NOMO-1 (cell line): ENCODE measurements at regions not wholly inside any gene's neighbourhood (a gene's known extent, or its start where the extent isn't known, plus 50 kb on each side); places are given as distances from the start of the nearest gene placed in this dataset.
"Not testable (repeated sequence)": the region's sequence is repeated elsewhere in the genome, so short reads cannot be mapped to it uniquely, and the experiment has no call there.

Experiments used
- DNase-seq, 2 experiments: peaks; one replicate each; lab custom pipeline; 2025; ENCODE audit not compliant: unreplicated experiment in 2 of 2; lab: John Stamatoyannopoulos, UW

DNA sequence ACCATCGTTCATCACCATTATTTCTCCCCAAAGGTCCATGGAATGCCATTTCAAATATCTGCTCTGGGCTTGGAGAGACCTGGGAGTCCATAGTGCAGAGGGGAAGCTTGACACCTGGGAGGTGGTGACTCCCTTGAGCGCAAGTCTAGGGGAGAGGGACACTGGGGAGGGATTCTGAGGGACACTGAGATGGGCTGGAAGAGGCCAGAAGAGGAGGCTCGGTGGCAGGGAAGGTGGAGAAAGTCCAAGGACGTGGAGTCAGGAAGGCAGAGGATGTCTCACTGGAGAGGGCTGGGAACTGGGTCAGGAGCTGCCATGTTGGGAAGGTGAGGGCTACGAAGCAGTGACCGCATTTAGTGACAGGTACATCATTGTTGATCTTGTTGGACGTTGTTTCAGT is 160.3 kb upstream of the MVB12B start:
- DNase-seq = no peak

- DNase-seq = no peak
Measured at GRCh38 chr9:126166866-126167265, 159.8 kb upstream of the MVB12B start.

DNA sequence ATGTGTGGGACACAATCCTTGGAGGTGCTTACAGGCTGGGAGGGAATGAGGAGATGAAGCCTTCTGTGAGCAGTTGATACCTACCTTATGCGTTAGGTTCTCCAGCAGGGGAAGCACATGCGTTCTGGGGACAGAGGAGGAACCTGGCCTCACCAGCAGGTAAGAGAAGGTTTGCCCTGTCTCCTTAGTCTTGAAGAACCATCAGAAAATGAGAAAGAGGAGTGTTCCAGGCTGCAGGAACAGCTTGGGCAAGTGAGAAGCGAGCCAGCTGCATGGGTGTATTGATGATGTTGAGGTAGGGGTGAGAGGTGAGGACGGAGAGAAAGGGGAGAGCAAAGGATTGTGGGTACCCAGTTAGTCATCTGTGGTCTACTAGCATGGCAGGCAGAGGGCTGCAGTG is 156.9 kb upstream of the MVB12B start:
- no peak for DNase-seq

DNA sequence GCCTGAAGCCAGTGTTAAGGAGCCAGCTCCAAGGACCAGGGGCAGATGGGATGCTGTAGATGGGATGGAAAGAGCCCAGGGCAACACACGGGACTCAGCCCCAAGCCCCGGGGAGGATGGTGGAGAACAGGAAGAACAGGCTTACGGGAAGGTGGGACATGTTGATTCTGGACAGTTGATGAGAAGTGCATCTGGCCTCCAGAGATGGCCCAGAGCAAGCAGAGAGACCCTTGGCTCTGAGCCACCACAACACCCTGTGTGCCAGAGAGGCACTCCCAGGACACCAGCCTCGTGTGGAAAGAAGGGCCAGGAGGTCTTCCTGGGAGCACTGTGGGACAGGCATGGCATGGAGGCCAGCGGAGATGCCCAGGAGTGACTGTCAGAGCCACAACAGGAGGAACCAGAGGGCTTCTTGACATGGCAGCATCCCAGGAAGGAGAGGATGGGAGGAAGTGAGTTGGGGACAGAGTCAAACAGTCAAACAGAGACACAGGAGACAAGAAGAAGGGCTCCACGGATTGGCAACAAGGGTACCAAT is 156.3 kb upstream of the MVB12B start:
- no peak for DNase-seq

DNA sequence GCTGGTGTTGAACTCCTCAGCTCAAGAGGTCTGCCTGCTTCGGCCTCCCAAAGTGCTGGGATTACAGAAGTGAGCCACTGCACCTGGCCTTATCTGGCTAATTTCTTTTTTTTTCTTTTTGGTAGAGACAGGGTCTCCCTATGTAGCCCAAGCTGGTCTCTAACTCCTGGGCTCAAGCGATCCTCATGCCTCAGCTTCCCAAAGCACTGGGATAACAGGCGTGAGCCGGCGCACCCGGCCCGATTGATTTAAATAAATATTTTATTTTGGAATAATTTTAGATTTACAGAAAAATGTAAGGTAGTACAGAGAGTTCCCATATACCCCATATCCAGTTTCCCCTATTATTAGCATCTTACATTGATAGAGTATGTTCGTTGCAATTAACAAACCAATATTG is 155.0 kb upstream of the MVB12B start:
- DNase-seq = no peak

DNA sequence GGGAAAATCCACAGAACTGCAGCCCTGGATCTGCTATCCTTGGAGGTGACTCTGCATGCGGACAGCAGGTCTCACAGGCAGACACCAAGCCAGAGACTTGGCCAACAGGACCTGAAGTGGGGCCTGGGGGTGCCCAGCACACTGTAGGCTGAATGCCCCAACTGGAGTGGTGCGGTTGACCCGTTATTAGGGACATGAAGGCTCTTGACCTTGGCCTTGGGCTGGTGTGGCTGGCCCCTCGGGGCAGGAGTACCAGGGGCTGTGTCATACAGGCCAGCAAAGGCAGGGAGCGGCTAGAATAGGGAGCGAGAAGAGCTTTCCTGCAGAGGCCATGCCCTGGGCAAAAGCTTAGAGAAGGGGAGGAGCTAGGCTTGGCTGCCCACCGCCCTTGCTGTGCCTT is 153.2 kb upstream of the MVB12B start:
- DNase-seq = no peak

DNA sequence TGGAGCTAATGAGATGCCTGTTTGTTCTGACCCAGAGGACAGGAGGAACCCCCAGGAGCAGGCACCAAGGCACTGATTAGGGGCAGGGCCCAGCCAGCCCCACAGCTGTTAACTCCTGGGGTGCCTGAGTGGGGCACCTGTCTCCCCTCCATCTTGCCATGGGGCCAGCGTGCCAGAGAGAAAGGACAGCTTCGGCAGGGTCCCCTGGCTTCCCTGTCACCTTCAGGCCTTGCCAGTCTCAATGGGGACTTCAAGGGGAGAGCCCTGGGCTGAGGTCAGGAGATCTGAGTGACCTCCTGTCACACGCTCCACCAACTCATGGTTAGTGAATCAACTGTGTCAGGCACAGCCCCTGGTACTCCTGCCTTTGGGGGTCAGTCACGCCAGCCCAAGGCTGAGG is 152.7 kb upstream of the MVB12B start:
- DNase-seq = no peak

DNA sequence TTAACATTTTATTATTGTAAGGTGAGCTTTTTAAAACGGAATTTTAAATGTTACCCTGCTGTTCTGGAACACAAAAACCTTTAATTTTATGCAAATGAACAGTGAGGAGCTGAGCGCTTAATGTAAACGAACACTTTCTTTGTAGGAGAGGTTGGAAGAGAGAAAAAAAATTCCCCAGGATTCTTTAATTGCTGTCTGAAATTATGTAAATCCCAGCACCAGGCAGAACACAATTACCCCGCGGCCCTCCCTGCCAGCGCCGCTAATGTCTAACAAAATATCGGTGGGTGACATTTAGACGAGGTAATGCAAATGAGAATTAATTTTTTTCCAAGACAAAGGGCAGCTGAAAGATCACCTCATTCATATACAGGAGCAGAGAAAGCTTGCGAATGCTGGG is 143.4 kb upstream of the MVB12B start:
- DNase-seq = no peak

- not testable (repeated sequence) for DNase-seq
Measured at GRCh38 chr9:126190994-126191393, 135.6 kb upstream of the MVB12B start.

GRCh38 chr9:126198854-126199253 is 127.8 kb upstream of the MVB12B start:
- no peak for DNase-seq

- DNase-seq = no peak
Measured at GRCh38 chr9:126203313-126203712, 123.3 kb upstream of the MVB12B start.

GRCh38 chr9:126204197-126204596 is 122.4 kb upstream of the MVB12B start:
- no peak for DNase-seq

DNA sequence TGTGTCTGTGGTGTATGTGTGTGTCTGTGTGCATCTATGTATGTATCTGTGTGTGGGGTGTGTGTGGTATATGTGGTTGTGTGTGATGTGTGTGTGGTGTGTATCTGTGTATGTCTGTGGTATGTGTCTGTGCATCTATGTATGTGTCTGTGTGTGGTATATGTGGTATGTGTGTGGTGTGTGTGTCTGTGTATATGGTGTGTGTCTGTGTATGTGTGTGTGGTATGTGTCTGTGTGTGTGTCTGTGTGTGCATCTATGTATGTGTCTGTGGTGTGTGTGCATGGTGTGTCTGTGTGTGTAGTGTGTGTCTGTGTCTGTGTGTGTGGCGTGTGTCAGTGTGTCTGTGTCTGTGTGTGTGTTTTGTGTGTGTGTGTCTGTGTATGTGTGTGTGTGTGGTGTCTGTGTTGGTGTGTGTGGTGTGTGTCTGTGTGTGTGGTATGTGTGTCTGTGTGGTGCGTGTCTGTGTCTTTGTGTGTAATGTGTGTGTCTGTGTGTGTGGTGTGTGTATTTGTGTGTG is 121.9 kb upstream of the MVB12B start:
- no peak for DNase-seq

DNA sequence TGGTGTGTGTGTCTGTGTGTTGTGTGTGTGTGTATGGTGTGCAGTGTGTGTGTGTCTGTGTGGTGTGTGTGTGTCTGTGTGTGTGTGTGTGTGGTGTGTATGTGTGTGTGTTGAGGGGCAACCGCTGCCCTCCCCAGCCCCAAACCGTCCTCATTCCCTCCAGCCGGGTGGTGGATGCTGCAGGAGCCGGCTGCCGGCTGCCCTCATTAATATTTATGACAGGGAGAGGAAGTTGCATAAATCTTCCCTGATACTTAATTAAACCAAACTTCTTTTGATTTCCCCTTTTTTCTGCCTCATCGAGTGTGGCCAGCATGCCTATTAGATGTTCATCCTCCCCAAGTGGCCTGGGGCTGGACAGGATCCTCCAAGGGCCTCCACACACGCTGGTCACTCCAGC is 121.4 kb upstream of the MVB12B start:
- peak; percentile 71 to 78 for DNase-seq

DNA sequence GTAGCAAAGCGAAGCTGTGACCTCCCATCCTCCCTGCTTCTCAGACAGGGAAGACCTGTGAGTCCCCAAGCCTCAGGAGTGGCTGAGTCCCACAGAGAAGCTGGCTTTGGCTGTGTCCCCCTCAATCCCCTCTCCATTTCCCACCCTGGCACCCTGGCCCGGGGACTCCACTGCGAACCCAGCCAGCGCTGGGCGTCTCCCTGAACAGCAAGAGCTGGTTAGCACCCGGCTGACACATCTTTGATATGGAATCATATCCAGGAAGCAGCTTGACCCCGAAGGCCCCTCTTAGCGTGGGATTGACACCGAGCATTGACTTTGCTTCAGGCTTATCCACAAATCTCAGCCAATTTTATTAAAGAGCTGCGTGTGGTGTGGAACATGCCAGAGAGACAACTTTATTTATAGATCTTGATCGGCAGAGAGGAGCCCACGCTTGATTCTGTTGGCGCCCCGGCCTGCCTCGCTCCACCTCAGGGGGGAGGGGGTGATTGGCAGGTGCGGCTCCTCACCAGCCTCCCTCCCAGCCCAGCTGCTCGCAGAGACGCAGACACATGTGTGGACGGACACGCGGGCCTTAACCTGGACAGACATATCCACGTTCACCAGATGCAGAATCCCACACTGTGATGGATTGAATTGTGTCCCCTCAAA is 120.7 kb upstream of the MVB12B start:
- no peak for DNase-seq

GRCh38 chr9:126207256-126207655 is 119.4 kb upstream of the MVB12B start:
- DNase-seq = no peak

DNA sequence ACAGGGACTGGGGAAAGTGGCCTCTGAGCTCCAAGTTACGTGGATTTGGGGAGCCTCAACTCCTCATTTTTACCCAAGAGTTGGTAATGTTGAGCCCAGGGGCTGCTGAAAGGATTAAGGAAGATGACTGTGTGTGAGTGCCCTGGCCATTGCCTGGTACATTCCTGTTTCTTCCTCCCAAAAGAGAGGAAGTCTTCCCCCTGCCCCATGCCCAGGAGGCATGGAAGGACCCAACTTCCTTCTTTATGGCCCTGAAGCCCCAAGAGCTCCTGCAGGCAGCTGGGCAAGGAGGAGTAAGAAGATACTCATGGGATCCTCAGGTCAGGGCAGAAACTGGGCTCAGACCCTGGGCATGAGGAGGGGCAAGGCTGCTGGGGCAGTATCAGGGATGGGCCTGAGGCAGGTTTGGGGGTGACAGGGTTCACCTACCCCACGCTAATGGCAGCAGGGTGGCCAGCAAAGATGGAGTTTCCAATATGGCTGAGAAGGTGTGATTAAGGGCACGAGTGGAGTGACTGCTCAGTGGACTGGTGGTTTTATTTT is 118.3 kb upstream of the MVB12B start:
- DNase-seq = no peak

- DNase-seq = no peak
Measured at GRCh38 chr9:126211441-126212074, 115.1 kb upstream of the MVB12B start.

DNA sequence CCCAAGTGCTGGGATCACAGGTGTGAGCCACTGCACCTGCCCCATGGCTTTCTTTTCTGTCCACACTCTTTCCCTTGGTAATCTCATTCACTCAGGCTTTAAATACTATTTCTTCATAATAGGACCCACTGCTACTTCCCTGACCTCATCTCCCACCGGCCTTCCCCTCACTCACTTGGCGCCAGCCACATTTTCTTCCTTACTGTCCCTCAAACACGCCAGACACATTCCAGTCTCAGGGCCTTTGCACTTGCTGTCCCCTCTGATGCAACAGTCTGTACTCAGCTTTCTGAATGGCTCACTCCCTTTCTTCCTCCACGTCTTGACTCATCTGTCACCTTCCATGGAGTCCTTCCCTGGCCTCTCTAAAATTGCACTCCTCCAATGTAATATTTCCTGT is 111.1 kb upstream of the MVB12B start:
- no peak for DNase-seq

DNA sequence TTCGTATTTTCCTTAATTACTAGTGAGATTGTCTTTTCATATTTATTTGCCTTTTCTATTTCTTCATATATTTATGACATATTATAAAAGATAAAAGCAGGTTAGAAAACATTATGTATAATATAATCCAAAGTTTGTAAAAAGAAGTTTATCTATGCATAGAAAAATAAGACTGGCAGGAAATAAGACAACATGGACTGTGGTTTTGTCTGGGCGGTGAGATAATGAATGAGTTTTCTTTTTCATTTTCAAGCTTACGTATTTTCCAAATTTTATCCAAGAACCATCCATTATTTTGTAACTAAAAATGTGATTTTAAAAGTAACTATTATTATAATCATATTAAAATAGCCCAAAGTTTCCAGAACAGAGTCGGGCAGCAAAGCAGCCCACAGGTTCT is 109.8 kb upstream of the MVB12B start:
- no peak for DNase-seq

GRCh38 chr9:126217250-126217653 is 109.4 kb upstream of the MVB12B start:
- DNase-seq = no peak

DNA sequence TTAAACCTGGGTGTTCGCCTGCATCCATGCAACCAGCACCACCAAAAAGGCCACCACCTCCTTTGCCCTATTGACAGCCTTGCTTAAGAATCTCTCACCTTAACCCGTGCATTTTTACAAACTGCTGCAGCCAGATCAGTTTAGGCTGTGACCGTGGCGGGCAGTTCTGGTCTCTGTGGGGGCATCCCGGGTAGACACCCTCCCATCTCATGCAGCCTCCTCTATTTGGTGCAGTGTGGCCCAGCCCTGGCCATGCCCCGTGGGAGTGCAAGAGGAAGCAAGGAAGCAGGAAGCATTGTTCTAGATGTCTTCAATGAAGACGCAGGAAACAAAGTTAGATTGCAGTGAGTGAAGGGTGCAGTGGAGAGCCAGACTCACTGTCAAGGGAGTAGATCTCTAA is 108.8 kb upstream of the MVB12B start:
- no peak for DNase-seq
